ENCODE measurements at regions not wholly inside any gene's neighbourhood (a gene's known extent, or its start where the extent isn't known, plus 50 kb on each side); places are given as distances from the start of the nearest gene placed in this dataset.

- Histone ChIP-seq H3K9me3 (replicated peaks) (no peaks in the 10 kb centered on the region), H3K27ac (replicated peaks) (no peak overlapping the region), H3K36me3 (no peaks in the 10 kb centered on the region), H3K27me3 (ENCODE audit: low read depth) (no peaks in the 10 kb centered on the region), H3K4me1 (no peaks in the 10 kb centered on the region), H3K4me3 (no peak overlapping the region)
- no peak for TF ChIP-seq CTCF (IDR thresholded peaks at IDR 0.05; ENCODE audit: borderline replicate concordance)
- intact Hi-C loops (cut with micrococcal nuclease): no loop called here
- no peak for DNase-seq
Observed at GRCh38 chr3:165903885-165904630, 66.8 kb upstream of the BCHE start.

GRCh38 chr3:165899066-165899465, 61.8 kb upstream of the BCHE start:
- TF ChIP-seq CTCF (IDR thresholded peaks at IDR 0.05; ENCODE audit: borderline replicate concordance): no peak
- DNase-seq: no peak
- Histone ChIP-seq H3K4me3 (no peak overlapping the region), H3K4me1 (no peaks in the 10 kb centered on the region), H3K27me3 (ENCODE audit: low read depth) (no peaks in the 10 kb centered on the region), H3K27ac (replicated peaks) (no peak overlapping the region), H3K36me3 (no peaks in the 10 kb centered on the region), H3K9me3 (replicated peaks) (no peaks in the 10 kb centered on the region)
- intact Hi-C loops (cut with micrococcal nuclease): no loop called here

- no peak overlapping the region for H3K27ac ChIP-seq (replicated peaks)
- H3K27me3 ChIP-seq (ENCODE audit: low read depth): no peaks in the 10 kb centered on the region
- no peak overlapping the region for H3K4me3 ChIP-seq
- no peak for DNase-seq
- TF ChIP-seq CTCF (IDR thresholded peaks at IDR 0.05; ENCODE audit: borderline replicate concordance): no peak
- intact Hi-C loops (cut with micrococcal nuclease): no loop called here
- H3K4me1 ChIP-seq: no peaks in the 10 kb centered on the region
- H3K9me3 ChIP-seq (replicated peaks): no peaks in the 10 kb centered on the region
- H3K36me3 ChIP-seq: no peaks in the 10 kb centered on the region
Observed at GRCh38 chr3:165897137-165897536, 59.9 kb upstream of the BCHE start.

GRCh38 chr3:165895919-165896318, 58.7 kb upstream of the BCHE start:
- H3K27me3 ChIP-seq (ENCODE audit: low read depth): no peaks in the 10 kb centered on the region
- H3K4me3 ChIP-seq: no peak overlapping the region
- H3K36me3 ChIP-seq: no peaks in the 10 kb centered on the region
- H3K4me1 ChIP-seq: no peaks in the 10 kb centered on the region
- intact Hi-C loops (cut with micrococcal nuclease): no loop called here
- TF ChIP-seq CTCF (IDR thresholded peaks at IDR 0.05; ENCODE audit: borderline replicate concordance): no peak
- H3K27ac ChIP-seq (replicated peaks): no peak overlapping the region
- H3K9me3 ChIP-seq (replicated peaks): no peaks in the 10 kb centered on the region
- no peak for DNase-seq

- H3K27me3 ChIP-seq (ENCODE audit: low read depth): no peaks in the 10 kb centered on the region
- H3K4me1 ChIP-seq: no peaks in the 10 kb centered on the region
- H3K4me3 ChIP-seq: no peak overlapping the region
- no peak for DNase-seq
- TF ChIP-seq CTCF (IDR thresholded peaks at IDR 0.05; ENCODE audit: borderline replicate concordance): no peak
- H3K27ac ChIP-seq (replicated peaks): no peak overlapping the region
- H3K9me3 ChIP-seq (replicated peaks): no peaks in the 10 kb centered on the region
- H3K36me3 ChIP-seq: no peaks in the 10 kb centered on the region
- intact Hi-C loops (cut with micrococcal nuclease): no loop called here
Observed at GRCh38 chr3:165892565-165892964, 55.3 kb upstream of the BCHE start.

All from left ventricle myocardium inferior (tissue), 1 donor.